Body of pancreas (tissue), 4 donors: ENCODE measurements at regions not wholly inside any gene's neighbourhood (a gene's known extent, or its start where the extent isn't known, plus 50 kb on each side); places are given as distances from the start of the nearest gene placed in this dataset.

Experiments used
- ATAC-seq: fragments of 150-250 bp; one replicate; pipeline ENCODE4 v1.9.1; 2016
- DNase-seq, 4 donors: peaks; one replicate each; pipeline ENCODE4 v3.0.0-alpha.2; 2019
- H3K27ac ChIP-seq, 4 donors: fragments of 200-600 bp; sonication (generic); 1 replicate in 3 of 4; 2 replicates in 1 of 4; pipeline versions ENCODE4 v1.5.1 to v1.6.1; 2016 to 2019; ENCODE audit warnings: mild to moderate bottlenecking in 1 of 4, mixed read lengths in 1 of 4, moderate library complexity in 1 of 4
- H3K27me3 ChIP-seq, 2 donors: fragments of 200-600 bp; sonication (generic); one replicate each; pipeline ENCODE4 v1.6.0; 2016; ENCODE audit warnings: mild to moderate bottlenecking in 1 of 2
- H3K36me3 ChIP-seq, 2 donors: fragments of 200-600 bp; sonication (generic); replicated peaks in 1 of 2; 2 replicates each; pipeline ENCODE4 v1.5.1; 2016; ENCODE audit warnings: low read depth in 2 of 2; ENCODE audit not compliant: insufficient read depth in 1 of 2
- H3K4me1 ChIP-seq: fragments of 200-600 bp; sonication (generic); one replicate; pipeline ENCODE4 v1.6.0; 2016
- H3K4me3 ChIP-seq, 2 donors: fragments of 200-600 bp; sonication (generic); 1 replicate in 1 of 2; 2 replicates in 1 of 2; pipeline ENCODE4 v1.5.1; 2016 to 2019
- H3K9me3 ChIP-seq, 3 donors: fragments of 200-600 bp; sonication (generic); 1 replicate in 2 of 3; 2 replicates in 1 of 3; pipeline ENCODE4 v1.5.1; 2016
- CTCF ChIP-seq, 7 experiments: fragments of 450-650 bp in 4 of 7; fragments of 200-600 bp in 3 of 7; sonication (generic) in 3 of 7; IDR thresholded peaks; one replicate each; pipeline ENCODE4 v1.5.1; 2016 to 2019; ENCODE audit warnings: antibody characterized with exemption in 7 of 7
- POLR2A ChIP-seq, 3 donors: fragments of 450-650 bp; IDR thresholded peaks; one replicate each; pipeline ENCODE4 v1.6.1; 2016; ENCODE audit warnings: antibody characterized with exemption in 3 of 3, mild to moderate bottlenecking in 2 of 3
- WGBS, 2 donors: methylation state at CpG; one replicate each; pipeline ENCODE4 v1.1.5; 2017; 5-methylcytosine and 5-hydroxymethylcytosine counted together
- intact Hi-C: fragments of 100-400 bp; cut with DNase I; formaldehyde crosslinking; loops from one replicate; pipeline ENCODE4 v1.15.1; 2023

- H3K4me1 ChIP-seq = no peaks in the 10 kb centered on the region
- no peaks in the 10 kb centered on the region for H3K9me3 ChIP-seq
- ATAC-seq (no peak), DNase-seq (no peak)
- no peaks in the 10 kb centered on the region for H3K36me3 ChIP-seq
- intact Hi-C loops = no loop called here
- no peak overlapping the region for H3K27ac ChIP-seq
- no peak overlapping the region for H3K4me3 ChIP-seq
- H3K27me3 ChIP-seq = no peaks in the 10 kb centered on the region
- no peak for TF ChIP-seq POLR2A (IDR thresholded peaks at IDR 0.05)
- no peak for TF ChIP-seq CTCF (IDR thresholded peaks at IDR 0.05)
Observed at GRCh38 chr13:32882691-32883090, 133.5 kb upstream of the KL start.

GRCh38 chr13:32883474-32883873 lies 132.7 kb upstream of the KL start:
- H3K27me3 ChIP-seq = no peaks in the 10 kb centered on the region
- no peaks in the 10 kb centered on the region for H3K36me3 ChIP-seq
- no peak for TF ChIP-seq POLR2A (IDR thresholded peaks at IDR 0.05)
- no peak overlapping the region for H3K4me3 ChIP-seq
- DNase-seq (peak in 3 of 4 donors; percentile 26 to 33 (median 28)), ATAC-seq (no peak)
- no peaks in the 10 kb centered on the region for H3K4me1 ChIP-seq
- no peaks in the 10 kb centered on the region for H3K9me3 ChIP-seq
- intact Hi-C loops = no loop called here
- H3K27ac ChIP-seq = no peak overlapping the region
- WGBS, 2 donors = 18 to 22% methylated on average over 2 of the region's 2 CpGs

- H3K36me3 ChIP-seq = no peaks in the 10 kb centered on the region
- no peak overlapping the region for H3K27ac ChIP-seq
- H3K4me3 ChIP-seq = no peak overlapping the region
- no peaks in the 10 kb centered on the region for H3K4me1 ChIP-seq
- no peak for ATAC-seq
- H3K9me3 ChIP-seq = no peaks in the 10 kb centered on the region
- intact Hi-C loops = no loop called here
- no peaks in the 10 kb centered on the region for H3K27me3 ChIP-seq
- 77 to 80% methylated on average over 3 of the region's 3 CpGs for WGBS, 2 donors
- no peak for DNase-seq
- TF ChIP-seq CTCF (IDR thresholded peaks at IDR 0.05) (no peak), POLR2A (IDR thresholded peaks at IDR 0.05) (no peak)
Observed at GRCh38 chr13:32887617-32888016, 128.6 kb upstream of the KL start.

GRCh38 chr13:32889986-32890565 lies 126.1 kb upstream of the KL start:
- TF ChIP-seq POLR2A (IDR thresholded peaks at IDR 0.05) (no peak), CTCF (IDR thresholded peaks at IDR 0.05) (no peak)
- 79% methylated on average over 6 of the region's 6 CpGs for WGBS, 2 donors
- intact Hi-C loops = no loop called here
- Histone ChIP-seq H3K4me1 (no peaks in the 10 kb centered on the region), H3K27me3 (no peaks in the 10 kb centered on the region), H3K4me3 (no peak overlapping the region), H3K9me3 (no peaks in the 10 kb centered on the region), H3K27ac (no peak overlapping the region), H3K36me3 (no peaks in the 10 kb centered on the region)
- DNase-seq (no peak), ATAC-seq (no peak)

GRCh38 chr13:32893176-32893575 lies 123.0 kb upstream of the KL start:
- TF ChIP-seq POLR2A (IDR thresholded peaks at IDR 0.05) (no peak), CTCF (IDR thresholded peaks at IDR 0.05) (no peak)
- no peak overlapping the region for H3K27ac ChIP-seq
- no peak for DNase-seq
- H3K9me3 ChIP-seq = no peaks in the 10 kb centered on the region
- H3K36me3 ChIP-seq = no peaks in the 10 kb centered on the region
- WGBS, 2 donors = 79 to 88% methylated on average over 6 of the region's 6 CpGs
- no peaks in the 10 kb centered on the region for H3K4me1 ChIP-seq
- H3K27me3 ChIP-seq = no peaks in the 10 kb centered on the region
- intact Hi-C loops = no loop called here
- H3K4me3 ChIP-seq = no peak overlapping the region
- no peak for ATAC-seq
